ENCODE measurements at regions not wholly inside any gene's neighbourhood (a gene's known extent, or its start where the extent isn't known, plus 50 kb on each side); places are given as distances from the start of the nearest gene placed in this dataset.

DNA sequence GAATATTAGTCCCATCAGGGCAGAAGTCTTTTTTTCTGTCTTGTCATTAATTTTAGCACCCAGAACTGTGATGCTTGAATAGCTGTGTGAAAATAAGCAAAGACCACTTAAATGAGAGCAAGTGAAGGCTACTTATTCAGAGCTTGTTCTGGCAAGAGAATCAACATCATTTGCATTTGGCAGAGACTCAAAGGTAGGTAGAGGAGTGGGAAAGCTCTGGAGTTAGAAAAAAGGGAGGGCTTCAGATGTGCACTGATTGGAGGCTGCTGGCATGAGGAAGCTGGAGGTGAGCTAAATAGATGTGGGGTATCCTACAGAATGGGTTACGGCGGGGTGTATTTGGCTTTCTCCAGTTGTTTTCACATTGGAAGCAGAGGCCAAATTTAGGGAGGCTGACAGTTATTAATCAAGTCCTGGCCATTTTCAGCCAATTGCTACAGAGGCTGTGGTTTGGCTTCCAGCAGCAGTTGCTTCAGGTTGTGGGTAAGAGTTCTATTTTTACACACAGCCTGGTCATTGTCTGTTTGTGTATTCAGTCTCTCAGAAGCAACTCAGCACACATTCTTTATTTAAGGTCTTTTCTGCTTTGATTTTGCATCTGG lies 254.3 kb downstream of the BTBD3 start:
- TF ChIP-seq JUND (IDR thresholded peaks at IDR 0.05; ENCODE audit: low read depth): no peak
- in situ Hi-C loops (cut with HindIII; ENCODE audit: low pct_unique_long_range_greater_than_20kb, low sequenced_read_pairs): no loop called here
- no peak for DNase-seq (ENCODE audit: low read depth in 1 of 2, low spot score in 1 of 2)

DNA sequence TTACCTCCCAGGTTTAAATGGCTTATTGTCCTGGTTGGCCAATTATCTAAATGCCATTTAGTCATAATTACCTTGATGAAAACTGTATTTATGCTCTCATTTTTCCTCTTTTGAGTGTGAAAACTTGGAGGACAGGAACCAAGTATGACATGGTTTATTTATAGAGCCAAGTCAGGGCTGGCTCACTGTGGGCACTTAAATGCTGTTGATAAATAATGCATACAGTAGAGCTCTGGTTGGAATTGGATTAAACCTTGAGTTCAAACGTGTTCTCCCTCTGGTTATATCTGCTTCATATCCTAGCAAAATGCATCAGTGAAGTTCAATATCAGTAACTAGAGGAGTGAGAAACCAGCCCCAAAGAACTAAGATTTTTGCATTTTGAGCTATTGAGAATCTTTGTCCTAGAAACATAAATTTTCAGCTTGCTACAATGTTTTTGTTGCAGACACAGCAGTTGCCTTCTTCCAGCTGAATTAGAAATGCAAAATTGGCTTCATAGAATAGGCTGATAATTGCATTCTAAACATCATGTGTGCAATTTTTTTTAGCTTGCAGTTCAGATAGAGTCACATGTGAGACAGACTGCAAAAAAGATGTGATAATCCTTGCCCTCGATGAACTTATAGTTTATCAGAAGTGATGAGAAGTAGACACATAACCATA lies 255.8 kb downstream of the BTBD3 start:
- in situ Hi-C loops (cut with HindIII; ENCODE audit: low pct_unique_long_range_greater_than_20kb, low sequenced_read_pairs): no loop called here
- no peak for TF ChIP-seq JUND (IDR thresholded peaks at IDR 0.05; ENCODE audit: low read depth)
- DNase-seq (ENCODE audit: low read depth in 1 of 2, low spot score in 1 of 2): no peak

DNA sequence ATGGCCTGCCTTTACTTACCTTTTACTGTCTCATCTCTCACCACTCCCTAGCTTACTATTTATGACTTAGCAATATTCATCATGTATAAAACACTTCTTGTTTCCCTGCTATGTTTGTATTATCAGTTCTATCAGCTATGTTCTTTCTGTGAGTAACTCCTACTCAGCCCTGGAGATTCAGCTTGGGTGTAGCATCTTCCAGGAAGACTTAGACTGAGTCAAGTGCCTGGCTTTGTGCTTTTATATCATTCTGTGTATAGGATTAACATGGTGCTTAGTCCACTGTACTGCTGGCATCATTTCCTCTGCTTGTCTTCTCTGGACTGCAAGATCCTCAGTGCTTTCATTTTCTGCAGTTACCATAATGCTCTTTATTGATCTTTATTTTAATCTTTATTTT lies 257.8 kb downstream of the BTBD3 start:
- in situ Hi-C loops (cut with HindIII; ENCODE audit: low pct_unique_long_range_greater_than_20kb, low sequenced_read_pairs): no loop called here
- no peak for TF ChIP-seq JUND (IDR thresholded peaks at IDR 0.05; ENCODE audit: low read depth)

DNA sequence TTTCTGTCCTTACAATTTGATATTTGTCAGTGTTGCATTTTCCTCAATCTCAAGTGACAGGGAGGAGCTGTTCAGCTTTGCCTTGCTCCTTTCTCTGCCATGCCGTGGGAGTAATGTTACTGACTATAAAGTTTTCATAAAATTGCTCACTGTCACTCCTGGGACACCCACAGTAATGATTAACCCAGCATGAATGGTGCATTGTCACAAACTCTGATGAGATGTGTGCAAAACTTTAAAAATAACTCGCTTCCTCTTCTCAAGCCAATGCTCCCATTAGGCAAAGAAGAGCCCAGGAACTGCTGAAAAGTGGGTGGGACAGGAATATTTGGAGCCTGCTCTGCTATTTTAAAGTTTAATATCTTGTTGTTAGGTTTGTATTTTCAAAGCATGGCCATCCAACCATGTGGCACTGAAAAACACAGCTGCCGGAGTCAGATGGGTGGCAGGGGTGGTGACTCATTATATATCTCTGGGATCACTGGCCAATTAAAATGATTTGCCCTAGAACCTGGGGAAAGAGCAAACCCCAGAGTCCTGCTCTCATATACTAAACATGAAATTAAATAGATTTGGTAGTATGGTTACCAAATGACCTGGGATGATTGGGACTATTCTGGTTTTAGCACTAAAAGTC lies 260.1 kb downstream of the BTBD3 start:
- TF ChIP-seq JUND (IDR thresholded peaks at IDR 0.05; ENCODE audit: low read depth): no peak
- no peak for DNase-seq (ENCODE audit: low read depth in 1 of 2, low spot score in 1 of 2)
- in situ Hi-C loops (cut with HindIII; ENCODE audit: low pct_unique_long_range_greater_than_20kb, low sequenced_read_pairs): no loop called here

More for the DNA sequence above, 257.8 kb downstream of the BTBD3 start:
- no peak for DNase-seq (ENCODE audit: low read depth in 1 of 2, low spot score in 1 of 2)

DNA sequence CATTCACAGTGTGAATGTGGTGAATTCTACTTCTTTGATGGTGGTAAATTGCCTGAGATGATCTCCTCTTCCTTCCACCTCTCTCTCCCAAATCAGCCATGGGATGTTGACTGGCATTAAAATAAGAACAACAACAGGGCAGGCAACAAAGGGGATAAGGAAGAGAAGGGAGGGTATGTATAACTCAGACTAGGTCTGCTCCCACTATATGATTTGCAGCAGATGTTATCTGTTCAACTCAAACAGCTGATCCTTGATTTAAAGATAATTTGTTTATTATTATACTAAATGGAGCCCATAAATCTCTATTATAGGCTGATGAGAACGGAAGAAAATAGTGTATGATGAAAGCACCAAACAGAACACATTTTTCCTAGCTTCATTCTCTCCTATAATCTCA lies 262.0 kb downstream of the BTBD3 start:
- no peak for DNase-seq (ENCODE audit: low read depth in 1 of 2, low spot score in 1 of 2)
- in situ Hi-C loops (cut with HindIII; ENCODE audit: low pct_unique_long_range_greater_than_20kb, low sequenced_read_pairs): no loop called here
- TF ChIP-seq JUND (IDR thresholded peaks at IDR 0.05; ENCODE audit: low read depth): no peak

DNA sequence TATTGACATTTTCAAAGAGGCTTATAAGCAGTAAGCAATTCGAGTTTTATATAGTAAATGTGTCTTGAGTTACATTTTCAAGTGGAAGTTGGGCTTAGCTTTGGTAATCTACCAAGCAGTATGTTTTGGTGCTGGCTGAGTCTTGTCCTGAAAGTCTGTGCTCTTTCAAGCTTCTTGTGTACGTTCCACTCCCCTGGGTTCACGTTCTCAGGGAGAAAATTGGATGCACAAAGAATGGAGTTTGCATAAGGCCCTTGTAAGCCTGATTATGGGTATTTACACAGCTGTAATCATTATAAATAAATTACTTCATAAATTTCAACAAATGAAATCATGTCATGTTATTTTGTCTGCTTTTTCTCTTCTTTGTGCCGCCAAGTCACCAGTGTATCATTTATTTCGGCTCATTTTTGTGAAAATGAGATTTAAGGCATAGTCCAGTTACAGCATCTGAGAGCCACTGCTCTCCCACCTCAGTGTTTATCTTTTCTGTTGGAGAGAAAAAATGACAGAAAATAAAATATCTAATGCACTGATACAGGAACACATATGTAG lies 262.5 kb downstream of the BTBD3 start:
- in situ Hi-C loops (cut with HindIII; ENCODE audit: low pct_unique_long_range_greater_than_20kb, low sequenced_read_pairs): no loop called here
- no peak for DNase-seq (ENCODE audit: low read depth in 1 of 2, low spot score in 1 of 2)
- no peak for TF ChIP-seq JUND (IDR thresholded peaks at IDR 0.05; ENCODE audit: low read depth)

DNA sequence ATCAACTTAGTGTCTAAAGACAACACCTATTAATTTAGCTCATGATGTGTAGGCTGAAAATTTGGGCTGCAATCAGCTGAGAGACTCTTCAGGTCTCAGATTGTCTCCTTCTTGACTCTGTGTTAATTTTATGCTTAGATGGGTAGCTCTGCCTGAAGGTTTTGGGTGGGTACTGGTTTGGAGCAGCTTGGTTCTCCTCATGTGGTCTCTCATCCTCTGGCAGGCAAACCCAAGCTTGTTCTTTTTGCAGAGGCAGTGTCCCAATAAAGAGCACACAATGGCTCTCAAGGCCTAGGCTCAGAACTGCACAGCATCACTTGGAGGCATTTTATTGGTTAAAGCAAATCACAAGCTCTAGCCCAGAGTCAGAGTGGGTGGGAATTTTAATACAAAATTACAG lies 280.6 kb downstream of the BTBD3 start:
- TF ChIP-seq JUND (IDR thresholded peaks at IDR 0.05; ENCODE audit: low read depth): no peak
- in situ Hi-C loops (cut with HindIII; ENCODE audit: low pct_unique_long_range_greater_than_20kb, low sequenced_read_pairs): no loop called here

DNA sequence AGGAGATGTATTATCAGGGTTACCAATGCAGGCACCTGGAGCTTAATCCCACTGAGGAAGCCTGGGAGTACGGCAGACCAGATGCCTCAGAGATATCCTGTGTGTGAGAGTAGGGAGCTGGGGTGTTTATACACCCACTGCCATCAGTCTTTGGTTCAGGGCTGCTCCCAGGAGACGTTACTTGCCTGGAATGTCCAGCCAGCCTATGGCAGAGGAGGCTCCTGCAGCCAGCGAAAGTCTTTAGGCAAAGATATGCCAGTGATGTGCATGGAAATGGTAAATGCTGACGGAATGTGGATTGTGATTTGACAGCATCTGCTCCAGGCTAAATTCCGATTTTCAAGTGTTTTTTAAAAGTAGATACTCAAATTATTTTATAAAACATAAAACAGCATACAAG lies 282.0 kb downstream of the BTBD3 start:
- in situ Hi-C loops (cut with HindIII; ENCODE audit: low pct_unique_long_range_greater_than_20kb, low sequenced_read_pairs): no loop called here
- DNase-seq (ENCODE audit: low read depth in 1 of 2, low spot score in 1 of 2): no peak
- TF ChIP-seq JUND (IDR thresholded peaks at IDR 0.05; ENCODE audit: low read depth): no peak

More for the DNA sequence above, 280.6 kb downstream of the BTBD3 start:
- no peak for DNase-seq (ENCODE audit: low read depth in 1 of 2, low spot score in 1 of 2)

DNA sequence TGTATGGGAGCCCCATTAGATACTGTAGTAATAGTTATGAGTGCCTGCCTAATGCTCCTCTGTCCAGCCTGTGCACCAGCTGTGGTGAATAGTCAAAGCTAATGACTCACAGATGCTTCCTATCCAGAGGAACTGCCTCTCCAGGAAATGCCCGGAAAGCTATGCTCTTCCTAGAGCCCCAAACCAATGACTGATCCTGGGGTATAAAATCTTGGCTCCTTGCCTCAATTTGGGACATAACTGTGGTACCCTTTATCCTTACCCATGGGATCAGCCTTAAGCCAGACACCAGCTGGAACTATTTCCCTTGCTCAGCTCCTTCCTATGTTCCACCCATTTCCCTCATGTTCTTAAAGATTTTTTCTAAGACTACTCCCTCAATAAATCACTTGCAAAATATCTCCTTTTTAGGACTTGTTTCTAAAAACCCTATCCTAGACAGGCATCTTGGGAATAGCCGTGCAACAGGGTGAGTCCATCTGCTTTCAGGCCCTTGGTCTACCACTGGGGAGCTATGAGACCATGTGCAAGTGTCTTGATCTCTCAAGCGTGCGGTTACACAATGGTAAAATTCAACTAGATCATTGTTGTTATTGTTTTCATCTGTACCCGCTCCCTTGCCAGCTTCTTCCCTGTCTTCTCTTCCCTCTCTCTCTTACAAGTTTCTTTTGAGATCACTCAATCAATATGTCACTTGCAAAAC lies 283.7 kb downstream of the BTBD3 start:
- no peak for DNase-seq (ENCODE audit: low read depth in 1 of 2, low spot score in 1 of 2)
- no peak for TF ChIP-seq JUND (IDR thresholded peaks at IDR 0.05; ENCODE audit: low read depth)

DNA sequence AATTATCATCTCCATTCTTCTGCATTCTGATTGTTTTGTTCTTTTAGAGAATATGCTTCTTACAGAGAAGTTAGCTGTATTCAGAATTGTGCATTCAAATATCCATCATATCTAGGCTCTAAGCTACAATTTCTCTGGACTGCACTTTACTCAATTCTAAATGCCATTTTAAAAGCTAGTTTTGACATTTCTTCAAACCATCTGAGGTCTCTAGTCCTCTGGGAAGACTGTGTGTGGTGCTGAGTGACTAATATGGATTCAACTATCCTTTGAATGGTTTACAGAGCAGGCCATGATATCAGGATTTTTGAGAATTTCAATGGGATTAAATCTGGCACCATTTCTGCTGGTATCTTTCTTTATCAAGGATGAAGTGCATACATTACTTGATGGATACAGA lies 285.7 kb downstream of the BTBD3 start:
- DNase-seq (ENCODE audit: low read depth in 1 of 2, low spot score in 1 of 2): no peak
- no peak for TF ChIP-seq JUND (IDR thresholded peaks at IDR 0.05; ENCODE audit: low read depth)
- in situ Hi-C loops (cut with HindIII; ENCODE audit: low pct_unique_long_range_greater_than_20kb, low sequenced_read_pairs): no loop called here

More for the DNA sequence above, 283.7 kb downstream of the BTBD3 start:
- in situ Hi-C loops (cut with HindIII; ENCODE audit: low pct_unique_long_range_greater_than_20kb, low sequenced_read_pairs): no loop called here

DNA sequence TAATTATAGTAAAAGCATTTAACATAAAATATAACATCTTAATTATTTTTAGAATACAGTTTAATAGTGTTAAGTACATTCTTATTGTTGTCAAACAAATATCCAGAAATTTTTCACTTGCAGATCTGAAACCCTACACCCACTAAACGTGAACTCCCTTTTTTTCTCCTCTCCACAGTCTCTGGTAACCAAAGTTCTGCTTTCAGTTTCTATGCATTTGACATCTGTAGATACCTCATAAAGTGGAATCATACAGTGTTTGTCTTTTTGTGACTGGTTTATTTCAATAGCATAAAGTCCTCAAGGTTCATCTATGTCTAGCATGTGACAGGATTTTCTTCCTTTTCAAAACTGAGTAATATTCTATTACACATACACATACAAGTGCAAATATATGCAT lies 286.3 kb downstream of the BTBD3 start:
- DNase-seq (ENCODE audit: low read depth in 1 of 2, low spot score in 1 of 2): no peak
- in situ Hi-C loops (cut with HindIII; ENCODE audit: low pct_unique_long_range_greater_than_20kb, low sequenced_read_pairs): no loop called here
- TF ChIP-seq JUND (IDR thresholded peaks at IDR 0.05; ENCODE audit: low read depth): no peak

DNA sequence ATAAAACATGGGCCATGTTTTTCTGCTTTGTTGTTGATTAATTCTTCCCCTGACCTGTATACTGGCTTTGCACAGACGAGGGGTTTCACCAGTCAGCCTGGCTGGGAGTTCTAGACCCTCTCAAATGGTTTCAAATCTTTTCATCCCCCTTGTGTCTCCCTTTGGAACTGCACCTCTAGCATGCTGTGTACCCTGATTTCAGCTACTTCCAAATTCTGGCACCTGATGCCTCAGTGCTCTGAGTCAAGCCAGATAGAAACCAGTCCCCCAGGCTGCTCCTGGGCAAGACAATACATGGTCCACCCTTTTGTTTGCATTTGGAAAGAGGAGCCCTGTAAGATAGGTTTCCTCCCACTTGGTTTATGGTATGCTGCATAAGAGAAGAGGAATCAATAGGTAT lies 290.2 kb downstream of the BTBD3 start:
- in situ Hi-C loops (cut with HindIII; ENCODE audit: low pct_unique_long_range_greater_than_20kb, low sequenced_read_pairs): no loop called here
- no peak for TF ChIP-seq JUND (IDR thresholded peaks at IDR 0.05; ENCODE audit: low read depth)
- DNase-seq (ENCODE audit: low read depth in 1 of 2, low spot score in 1 of 2): peak in 1 of 2 experiments; percentile 48

DNA sequence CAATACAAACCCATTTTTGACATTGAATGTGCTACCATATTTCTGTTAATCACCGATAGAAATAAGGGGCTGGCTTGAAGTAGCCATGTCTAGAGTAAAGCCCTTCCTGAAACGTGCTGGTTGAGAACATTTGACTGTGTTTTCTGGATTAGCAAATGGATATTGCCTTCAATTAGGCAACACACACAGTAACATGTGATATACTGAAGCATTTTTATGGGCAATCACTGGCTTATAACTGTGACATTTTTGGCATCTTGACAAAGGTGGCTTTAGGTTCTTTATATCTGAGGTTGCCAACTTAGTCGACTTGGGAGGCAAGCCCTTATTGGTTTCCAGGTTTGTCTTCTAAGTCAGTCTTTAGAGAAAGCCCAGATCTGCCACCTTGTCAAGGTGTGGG lies 292.9 kb downstream of the BTBD3 start:
- in situ Hi-C loops (cut with HindIII; ENCODE audit: low pct_unique_long_range_greater_than_20kb, low sequenced_read_pairs): no loop called here
- TF ChIP-seq JUND (IDR thresholded peaks at IDR 0.05; ENCODE audit: low read depth): no peak

More for the DNA sequence above, 292.9 kb downstream of the BTBD3 start:
- DNase-seq (ENCODE audit: low read depth in 1 of 2, low spot score in 1 of 2): no peak
